ENCODE measurements at regions not wholly inside any gene's neighbourhood (a gene's known extent, or its start where the extent isn't known, plus 50 kb on each side); places are given as distances from the start of the nearest gene placed in this dataset.

DNA sequence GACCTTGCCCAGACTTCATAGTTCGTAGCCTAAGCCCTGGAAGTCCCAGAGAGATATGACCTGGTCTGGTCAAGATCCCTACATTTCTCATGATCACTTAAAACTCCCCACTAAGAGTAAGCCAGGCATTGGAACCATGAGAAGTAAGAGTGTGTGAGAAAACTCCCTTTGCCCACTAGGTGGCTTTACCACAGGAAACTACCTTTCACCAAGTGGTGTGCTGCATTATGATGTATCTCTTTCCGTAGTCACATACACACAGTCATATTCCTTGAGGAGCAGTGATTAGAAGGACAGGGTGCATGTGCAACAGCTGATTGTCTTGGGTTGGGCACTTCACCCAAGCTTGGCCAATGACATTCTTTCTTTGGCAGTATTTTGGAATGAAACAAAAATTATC lies 639.3 kb downstream of the KCNJ2 start:
- peak; percentile 48 for TF ChIP-seq CTCF (conservative IDR thresholded peaks at IDR 0.05; ENCODE audit: low read depth, low read length)
- no peak for TF ChIP-seq EZH2 (IDR thresholded peaks at IDR 0.05; ENCODE audit: borderline replicate concordance, low read depth, low read length, poor library complexity, severe bottlenecking)
